GM19438 (cell line): ENCODE measurements at regions not wholly inside any gene's neighbourhood (a gene's known extent, or its start where the extent isn't known, plus 50 kb on each side); places are given as distances from the start of the nearest gene placed in this dataset.
"Not testable (repeated sequence)": the region's sequence is repeated elsewhere in the genome, so short reads cannot be mapped to it uniquely, and the experiment has no call there.

Experiments used
- ATAC-seq: cut with Tn5 transposase; IDR thresholded peaks from one replicate; pipeline ENCODE4 v1.9.1; 2021; ENCODE audit warnings: low read depth; ENCODE audit not compliant: unreplicated experiment

DNA sequence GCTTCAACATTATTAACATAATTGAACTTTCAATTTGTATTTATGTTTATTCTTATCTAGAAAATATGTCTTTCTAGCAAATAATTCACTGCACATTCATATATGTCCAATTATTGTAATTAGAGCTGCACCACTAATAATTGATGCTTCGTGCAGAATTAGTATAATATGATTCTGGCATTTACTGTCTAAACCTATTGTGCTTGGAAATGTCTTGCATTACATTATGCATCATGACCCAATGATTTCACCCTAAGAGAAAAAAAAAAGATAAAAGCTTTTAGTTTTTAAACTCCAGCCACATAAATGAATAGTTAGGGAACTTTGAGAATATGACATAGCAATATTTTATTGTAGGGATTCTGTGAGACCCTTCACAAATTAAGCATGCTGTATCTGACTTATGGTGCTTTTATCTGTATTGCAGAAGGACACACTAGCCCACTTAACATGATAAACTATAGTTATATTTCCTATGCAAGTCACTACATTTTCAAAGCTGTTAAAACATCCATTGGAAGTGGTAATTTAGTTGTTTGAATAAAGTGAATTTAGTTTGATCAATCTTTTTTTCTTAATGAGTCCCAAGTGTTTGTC lies 1609.1 kb downstream of the REEP3 start:
- ATAC-seq = no peak

- no peak for ATAC-seq
Observed at GRCh38 chr10:65133652-65134051, 1612.5 kb downstream of the REEP3 start.

DNA sequence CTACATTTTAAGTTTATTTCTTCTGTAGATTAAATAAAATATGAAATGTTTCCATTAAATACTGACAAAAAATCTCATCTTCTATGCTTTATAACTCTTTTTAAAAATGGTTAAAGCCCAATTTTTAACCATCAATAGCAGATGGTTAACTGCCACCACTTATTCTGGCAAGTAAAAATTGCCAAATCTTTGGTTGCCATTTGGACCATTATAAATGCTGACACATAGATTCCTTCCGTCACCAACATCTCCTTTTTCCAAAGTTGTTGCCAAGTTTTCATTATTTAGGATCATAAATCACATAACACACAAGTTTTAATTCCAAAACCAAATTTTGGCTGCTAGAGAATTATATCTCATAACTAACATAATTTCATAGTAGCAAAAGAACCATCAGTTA lies 1614.3 kb downstream of the REEP3 start:
- no peak for ATAC-seq

DNA sequence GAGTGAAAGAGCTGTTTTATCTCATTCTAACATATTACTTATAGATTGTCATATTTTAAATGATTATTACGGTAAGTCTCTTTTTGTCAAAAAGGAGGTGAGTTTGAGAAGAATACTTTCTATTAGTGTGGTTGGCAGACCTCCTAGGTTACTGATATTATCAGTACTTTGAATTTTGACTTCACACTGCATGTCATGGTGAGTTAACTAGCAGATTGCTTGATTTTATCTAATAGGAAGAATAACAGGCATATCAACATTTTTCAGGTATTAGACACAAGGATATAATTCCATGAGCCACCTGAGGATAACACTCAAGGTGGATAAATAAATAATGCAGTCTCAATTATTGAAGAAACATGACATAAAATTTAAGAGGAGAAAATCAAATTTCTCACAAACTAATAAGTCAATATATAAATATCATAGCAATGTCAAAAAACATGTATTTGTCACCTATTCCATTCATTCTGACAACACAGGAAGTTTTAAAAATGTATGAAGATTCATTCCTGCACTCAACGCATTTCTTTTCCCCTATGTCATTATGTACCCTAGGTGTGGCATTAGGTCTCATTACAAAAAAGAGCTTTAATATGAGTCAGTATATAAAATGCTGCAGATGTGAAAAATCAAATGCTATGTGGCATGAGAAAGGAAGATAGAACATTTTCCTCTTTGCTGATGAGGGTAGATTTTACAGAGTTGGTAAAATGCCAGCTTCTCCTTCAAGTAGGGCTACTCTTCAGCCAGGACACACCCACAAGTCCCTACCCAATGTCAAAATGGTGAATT lies 1621.6 kb downstream of the REEP3 start:
- no peak for ATAC-seq

DNA sequence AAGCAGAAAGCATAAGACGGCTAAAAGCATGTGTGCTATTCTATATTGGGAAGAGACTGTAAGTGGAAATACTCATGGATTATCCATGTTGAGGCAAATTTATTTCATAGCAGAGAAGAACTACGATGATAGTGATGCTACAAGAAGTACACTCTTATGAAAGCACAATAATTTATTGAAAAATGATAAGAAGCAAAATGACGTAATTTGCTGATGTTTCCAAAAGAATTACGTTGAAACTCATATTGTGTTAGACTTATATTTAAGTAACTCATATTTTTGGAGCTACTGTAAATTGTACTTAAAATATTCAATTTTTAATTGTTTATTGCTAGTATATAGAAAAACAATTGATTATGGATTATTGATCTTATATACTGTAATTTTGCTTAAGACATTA lies 1622.5 kb downstream of the REEP3 start:
- no peak for ATAC-seq

- no peak for ATAC-seq
Observed at GRCh38 chr10:65149878-65150277, 1628.7 kb downstream of the REEP3 start.

DNA sequence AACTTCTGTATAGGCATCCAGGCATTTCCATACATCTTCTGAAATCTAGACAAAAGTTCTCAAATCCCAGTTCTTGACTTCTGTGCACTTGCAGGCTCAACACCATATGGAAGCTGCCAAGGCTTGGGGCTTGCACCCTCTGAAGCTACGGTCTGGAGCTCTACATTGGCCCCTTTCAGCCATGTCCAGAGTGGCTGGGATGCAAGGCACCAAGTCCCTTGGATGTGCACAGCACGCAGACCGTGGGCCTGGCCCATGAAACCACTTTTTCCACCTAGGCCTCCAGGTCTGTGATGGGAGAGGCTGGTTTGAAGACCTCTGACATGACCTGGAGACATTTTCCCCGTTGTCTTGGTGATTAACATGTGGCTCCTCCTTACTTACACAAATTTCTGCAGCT lies 1645.1 kb downstream of the REEP3 start:
- ATAC-seq = no peak

DNA sequence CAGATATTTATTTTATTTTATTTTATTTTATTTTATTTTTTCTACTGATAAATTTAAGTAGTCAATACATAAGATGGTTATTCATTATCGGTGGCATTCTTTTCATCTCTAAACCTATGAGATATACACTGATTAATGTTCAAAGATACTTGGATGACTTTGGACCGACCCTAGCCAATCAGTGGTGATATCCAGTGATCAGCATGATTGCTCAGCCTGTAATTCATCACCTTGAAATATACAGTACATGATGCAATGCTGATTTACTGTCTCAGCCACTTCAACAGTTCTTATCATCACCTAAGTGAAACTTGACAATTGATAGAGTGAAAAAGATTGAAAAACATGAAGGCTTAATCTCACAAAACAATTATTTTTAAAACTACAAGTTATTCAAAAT lies 1651.0 kb downstream of the REEP3 start:
- ATAC-seq = no peak

DNA sequence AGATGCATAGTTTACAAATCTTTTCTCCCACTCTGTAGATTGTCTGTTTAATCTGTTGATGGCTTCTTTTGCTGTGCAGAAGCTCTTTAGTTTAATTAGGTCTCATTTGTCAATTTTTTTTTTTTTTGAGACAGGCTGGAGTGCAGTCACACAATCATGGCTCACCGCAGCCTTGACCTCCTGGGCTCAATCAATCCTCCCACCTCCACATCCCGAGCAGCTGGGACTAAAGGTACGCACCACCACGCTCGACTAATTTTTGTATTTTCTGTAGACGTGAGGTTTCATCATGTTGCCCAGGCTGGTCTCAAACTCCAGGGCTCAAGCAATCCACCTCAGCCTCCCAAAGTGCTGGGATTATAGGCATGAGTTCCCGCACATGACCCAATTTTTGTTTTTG lies 1655.8 kb downstream of the REEP3 start:
- ATAC-seq = no peak

GRCh38 chr10:65183236-65183635 lies 1662.0 kb downstream of the REEP3 start:
- ATAC-seq = no peak

DNA sequence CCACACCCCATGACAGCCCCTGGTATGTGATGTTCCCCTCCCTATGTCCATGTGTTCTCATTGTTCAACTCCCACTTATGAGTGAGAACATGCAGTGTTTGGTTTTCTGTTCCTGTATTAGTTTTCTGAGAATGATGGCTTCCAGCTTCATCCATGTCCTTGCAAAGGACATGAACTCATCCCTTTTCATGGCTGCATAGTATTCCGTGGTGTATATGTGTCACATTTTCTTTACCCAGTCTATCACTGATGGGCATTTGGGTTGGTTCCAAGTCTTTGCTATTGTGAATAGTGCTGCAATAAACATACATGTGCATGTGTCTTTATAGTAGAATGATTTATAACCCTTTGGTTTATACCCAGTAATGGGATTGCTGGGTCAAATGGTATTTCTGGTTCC lies 1665.5 kb downstream of the REEP3 start:
- ATAC-seq = not testable (repeated sequence)

- ATAC-seq = no peak
Observed at GRCh38 chr10:65194126-65194525, 1672.9 kb downstream of the REEP3 start.

DNA sequence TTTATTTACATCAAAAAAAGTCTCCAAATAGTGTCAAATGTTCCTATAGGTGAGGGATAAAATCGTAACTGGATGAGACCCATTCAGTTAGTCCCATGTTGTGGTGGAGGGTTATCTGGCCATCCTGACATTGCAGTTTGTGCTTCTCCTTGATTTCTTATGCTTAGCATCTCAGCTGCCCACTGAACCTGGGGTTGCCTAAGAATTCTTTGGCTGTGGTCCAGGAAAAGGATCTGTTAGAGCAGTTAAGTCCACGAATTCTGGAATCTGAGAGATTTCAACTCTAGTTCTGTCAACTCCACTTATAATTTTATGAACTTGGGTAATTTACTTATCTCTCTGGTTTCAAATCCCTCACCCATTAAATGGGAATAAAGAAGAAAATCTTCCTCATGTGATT lies 1673.4 kb downstream of the REEP3 start:
- no peak for ATAC-seq

- no peak for ATAC-seq
Observed at GRCh38 chr10:65196111-65196510, 1674.9 kb downstream of the REEP3 start.

GRCh38 chr10:65197935-65198334 lies 1676.7 kb downstream of the REEP3 start:
- no peak for ATAC-seq

GRCh38 chr10:65201491-65201890 lies 1680.3 kb downstream of the REEP3 start:
- no peak for ATAC-seq

DNA sequence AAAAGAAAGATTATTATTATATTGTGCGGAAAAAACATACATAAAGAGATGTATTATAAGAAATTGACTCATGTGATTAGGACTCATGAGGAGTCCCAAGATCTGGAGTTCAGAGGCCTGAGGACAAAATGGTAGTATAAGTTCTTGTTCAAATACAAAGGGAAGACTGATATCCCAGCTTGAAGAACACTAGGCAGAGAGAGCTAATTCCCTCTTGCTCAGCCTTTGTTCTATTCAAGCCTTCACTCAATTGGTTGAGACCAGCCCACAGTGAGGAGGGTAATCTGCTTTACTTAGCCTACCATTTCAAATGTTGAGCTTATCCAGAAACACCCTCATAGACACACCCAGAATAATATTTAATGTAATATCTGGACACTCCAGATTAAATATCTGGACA lies 1683.8 kb downstream of the REEP3 start:
- ATAC-seq = no peak

- ATAC-seq = no peak
Observed at GRCh38 chr10:65213170-65213569, 1692.0 kb downstream of the REEP3 start.

- no peak for ATAC-seq
Observed at GRCh38 chr10:65219444-65219843, 1698.2 kb downstream of the REEP3 start.

- no peak for ATAC-seq
Observed at GRCh38 chr10:65231148-65231547, 1694.7 kb upstream of the LRRTM3 start.

DNA sequence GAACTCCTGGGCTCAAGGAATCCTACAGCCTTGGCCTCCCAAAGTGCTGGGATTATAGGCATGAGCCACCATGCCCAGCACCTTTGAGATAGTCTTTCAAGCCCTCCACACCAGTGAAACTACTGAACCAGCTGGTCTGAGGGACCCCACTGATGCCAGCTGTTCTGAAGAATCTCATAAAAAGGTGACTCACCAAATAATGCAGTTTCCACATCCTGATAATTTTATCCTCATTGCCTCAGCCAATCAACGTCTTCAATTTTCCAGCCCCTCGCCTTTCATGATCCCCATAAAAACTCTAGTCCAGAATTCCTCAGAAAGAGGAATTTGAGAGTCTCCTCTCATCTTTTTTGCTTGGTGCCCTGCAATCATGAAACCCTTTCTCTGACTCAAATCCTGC lies 1691.6 kb upstream of the LRRTM3 start:
- no peak for ATAC-seq

DNA sequence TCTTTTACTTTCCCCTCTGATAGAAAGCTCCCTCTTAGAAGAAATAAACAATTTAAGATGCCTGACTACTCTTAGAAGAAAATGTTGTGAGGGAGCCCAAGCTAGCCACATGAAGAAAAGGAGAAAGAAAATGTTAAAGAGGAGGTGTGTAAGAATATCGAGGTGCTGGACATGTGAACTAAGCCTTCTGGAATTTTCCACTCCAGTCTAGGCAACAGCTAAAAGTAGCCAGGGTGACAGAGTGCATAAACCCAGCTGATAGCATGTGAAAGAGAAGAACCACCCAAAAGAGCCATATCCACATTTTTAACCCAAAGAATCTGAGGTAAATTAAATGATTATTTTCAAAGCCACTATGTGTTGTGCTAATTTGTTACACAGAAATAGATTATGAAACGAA lies 1690.6 kb upstream of the LRRTM3 start:
- ATAC-seq = no peak
